ENCODE measurements at regions not wholly inside any gene's neighbourhood (a gene's known extent, or its start where the extent isn't known, plus 50 kb on each side); places are given as distances from the start of the nearest gene placed in this dataset.
A peak's percentile ranks its signal among the peaks of the same experiment; 100 is the strongest.

DNA sequence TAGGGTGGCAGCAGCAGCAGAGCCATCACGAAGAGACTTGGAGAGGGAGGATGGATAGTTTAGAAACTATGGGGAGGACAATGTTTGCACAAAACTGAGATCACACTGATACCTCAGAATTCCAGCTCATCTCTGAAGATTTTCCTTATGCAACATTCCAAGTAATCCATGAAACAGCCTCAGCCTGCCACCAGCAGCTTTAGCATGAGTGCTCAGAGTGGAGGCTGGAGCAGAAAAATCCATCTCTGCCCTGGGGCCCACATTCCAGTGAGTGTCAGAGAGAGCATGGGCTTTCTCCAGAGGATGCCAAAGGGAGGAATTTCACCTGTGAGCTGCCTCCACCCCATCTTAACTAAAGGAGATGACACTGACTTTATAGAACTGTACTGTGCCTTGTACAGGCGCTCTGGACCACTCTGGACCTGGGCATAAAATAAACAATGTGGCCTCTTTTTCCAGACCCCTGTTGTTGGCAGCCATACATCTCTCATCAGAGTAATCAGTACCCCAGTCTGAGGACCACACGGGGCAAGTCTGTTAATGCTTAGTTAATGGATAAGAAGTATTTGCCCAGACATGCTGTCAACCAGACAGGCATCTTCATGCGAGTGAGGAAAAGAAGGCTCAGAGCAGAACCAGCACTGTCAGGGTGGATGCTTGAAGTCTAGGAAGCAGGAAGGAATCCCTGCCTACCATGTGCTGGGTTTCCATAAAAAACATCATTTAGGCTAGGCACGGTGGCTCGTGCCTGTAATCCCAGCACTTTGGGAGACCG, 440.9 kb downstream of the ENC1 start:
- ATAC-seq (no peak), DNase-seq (peak; percentile 46)
- Histone ChIP-seq H3K4me1 (ENCODE audit: insufficient read depth, low read length) (peaks cover 22% of the 10 kb centered on the region), H3K9me3 (ENCODE audit: low read length) (no peaks in the 10 kb centered on the region), H3K27ac (ENCODE audit: low read length) (no peak overlapping the region), H3K4me2 (ENCODE audit: low read length) (no peak overlapping the region), H3K27me3 (ENCODE audit: low read length) (no peaks in the 10 kb centered on the region), H3K9me2 (replicated peaks; ENCODE audit: low read length) (no peaks in the 10 kb centered on the region), H2AFZ (ENCODE audit: low read length) (no peak overlapping the region), H3K9ac (ENCODE audit: low read length) (no peak overlapping the region), H4K20me1 (ENCODE audit: low read length) (no peaks in the 10 kb centered on the region), H3K36me3 (ENCODE audit: low read depth, low read length) (no peaks in the 10 kb centered on the region), H3K4me3 (ENCODE audit: low read length) (no peak overlapping the region), H3K79me2 (ENCODE audit: low read length) (no peaks in the 10 kb centered on the region), H3F3A (ENCODE audit: low read length, unreplicated experiment) (no peaks in the 10 kb centered on the region)
- POLR2A ChIA-PET (ENCODE audit: unreplicated experiment) = no interaction called here
- intact Hi-C loops (cut with micrococcal nuclease) = loop anchor here (5.0 kb wide), 1 partner anchor 32 kb away; no protein-coding TSS in a partner anchor
- BruUV-seq (replicated peaks) = no TSS peak
- TF ChIP-seq, protein P1, sequence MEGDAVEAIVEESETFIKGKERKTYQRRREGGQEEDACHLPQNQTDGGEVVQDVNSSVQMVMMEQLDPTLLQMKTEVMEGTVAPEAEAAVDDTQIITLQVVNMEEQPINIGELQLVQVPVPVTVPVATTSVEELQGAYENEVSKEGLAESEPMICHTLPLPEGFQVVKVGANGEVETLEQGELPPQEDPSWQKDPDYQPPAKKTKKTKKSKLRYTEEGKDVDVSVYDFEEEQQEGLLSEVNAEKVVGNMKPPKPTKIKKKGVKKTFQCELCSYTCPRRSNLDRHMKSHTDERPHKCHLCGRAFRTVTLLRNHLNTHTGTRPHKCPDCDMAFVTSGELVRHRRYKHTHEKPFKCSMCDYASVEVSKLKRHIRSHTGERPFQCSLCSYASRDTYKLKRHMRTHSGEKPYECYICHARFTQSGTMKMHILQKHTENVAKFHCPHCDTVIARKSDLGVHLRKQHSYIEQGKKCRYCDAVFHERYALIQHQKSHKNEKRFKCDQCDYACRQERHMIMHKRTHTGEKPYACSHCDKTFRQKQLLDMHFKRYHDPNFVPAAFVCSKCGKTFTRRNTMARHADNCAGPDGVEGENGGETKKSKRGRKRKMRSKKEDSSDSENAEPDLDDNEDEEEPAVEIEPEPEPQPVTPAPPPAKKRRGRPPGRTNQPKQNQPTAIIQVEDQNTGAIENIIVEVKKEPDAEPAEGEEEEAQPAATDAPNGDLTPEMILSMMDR (conservative IDR thresholded peaks at IDR 0.05; ENCODE audit: low read depth, low read length) = no peak
- TF ChIP-seq EZH2phosphoT487 (IDR thresholded peaks at IDR 0.05; ENCODE audit: borderline replicate concordance, low read length) = no peak
- TF ChIP-seq EZH2 (IDR thresholded peaks at IDR 0.05; ENCODE audit: low read length, unreplicated experiment) = no peak
- CTCF ChIA-PET = no interaction called here

DNA sequence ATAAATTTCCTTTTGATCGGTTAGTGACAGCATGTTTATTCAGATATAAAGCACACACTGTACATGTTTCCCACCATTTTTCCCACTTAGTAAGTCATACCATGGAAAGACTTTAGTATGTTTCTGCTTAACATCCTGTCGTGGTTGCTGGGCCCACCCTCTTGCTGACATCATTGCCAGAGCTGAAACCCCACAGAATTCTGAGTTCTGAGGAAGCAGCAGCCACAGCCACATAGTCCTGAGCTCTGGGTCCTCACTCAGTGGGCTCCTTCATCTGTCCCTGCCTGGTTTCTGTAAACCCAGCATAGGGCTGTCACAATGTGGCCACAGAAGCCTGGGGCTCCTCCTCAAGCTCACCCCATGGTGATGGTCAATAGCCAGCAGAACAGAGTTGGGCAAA, 441.5 kb downstream of the ENC1 start:
- no peaks in the 10 kb centered on the region for H3K9me3 ChIP-seq (ENCODE audit: low read length)

DNA sequence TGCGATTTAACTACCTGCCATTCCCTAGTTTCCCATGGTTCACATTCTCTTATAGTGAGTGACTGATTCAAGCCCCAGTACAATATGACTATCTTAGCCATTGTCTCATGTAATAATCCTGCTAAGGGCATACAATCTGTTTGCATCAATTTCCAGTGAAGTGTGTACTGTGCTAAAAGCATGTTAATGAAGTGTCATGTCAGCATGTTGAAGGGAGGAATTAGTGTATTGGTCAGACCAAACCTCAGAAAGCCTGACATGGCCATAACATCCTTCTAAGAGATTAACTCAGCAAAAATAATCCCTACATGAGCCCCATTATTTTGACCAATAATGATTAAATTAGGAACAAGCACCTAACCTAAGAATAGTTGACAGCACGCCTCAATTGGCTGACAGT, 442.4 kb downstream of the ENC1 start:
- no peak overlapping the region for H3K27ac ChIP-seq (ENCODE audit: low read length)
- H3K9ac ChIP-seq (ENCODE audit: low read length) = no peak overlapping the region
- ChIA-PET POLR2A (ENCODE audit: unreplicated experiment) (no interaction called here), CTCF (no interaction called here)
- no peaks in the 10 kb centered on the region for H3K27me3 ChIP-seq (ENCODE audit: low read length)
- ATAC-seq (no peak), DNase-seq (no peak)
- no TSS peak for BruUV-seq (replicated peaks)
- H3K9me3 ChIP-seq (ENCODE audit: low read length) = no peaks in the 10 kb centered on the region
- no peaks in the 10 kb centered on the region for H3K9me2 ChIP-seq (replicated peaks; ENCODE audit: low read length)
- intact Hi-C loops (cut with micrococcal nuclease) = no loop called here
- H4K20me1 ChIP-seq (ENCODE audit: low read length) = no peaks in the 10 kb centered on the region
- H3F3A ChIP-seq (ENCODE audit: low read length, unreplicated experiment) = no peaks in the 10 kb centered on the region
- H3K4me3 ChIP-seq (ENCODE audit: low read length) = no peak overlapping the region
- no peaks in the 10 kb centered on the region for H3K79me2 ChIP-seq (ENCODE audit: low read length)
- no peak overlapping the region for H2AFZ ChIP-seq (ENCODE audit: low read length)
- TF ChIP-seq, protein P1 (conservative IDR thresholded peaks at IDR 0.05; ENCODE audit: low read depth, low read length) = no peak
- TF ChIP-seq EZH2 (IDR thresholded peaks at IDR 0.05; ENCODE audit: low read length, unreplicated experiment) (no peak), EZH2phosphoT487 (IDR thresholded peaks at IDR 0.05; ENCODE audit: borderline replicate concordance, low read length) (no peak)
- H3K4me2 ChIP-seq (ENCODE audit: low read length) = no peak overlapping the region
- H3K4me1 ChIP-seq (ENCODE audit: insufficient read depth, low read length) = peaks cover 22% of the 10 kb centered on the region
- H3K36me3 ChIP-seq (ENCODE audit: low read depth, low read length) = no peaks in the 10 kb centered on the region

More for the DNA sequence above, 441.5 kb downstream of the ENC1 start:
- H4K20me1 ChIP-seq (ENCODE audit: low read length) = no peaks in the 10 kb centered on the region
- H3K4me1 ChIP-seq (ENCODE audit: insufficient read depth, low read length) = peaks cover 22% of the 10 kb centered on the region
- no peak for DNase-seq
- POLR2A ChIA-PET (ENCODE audit: unreplicated experiment) = no interaction called here
- TF ChIP-seq EZH2phosphoT487 (IDR thresholded peaks at IDR 0.05; ENCODE audit: borderline replicate concordance, low read length) (no peak), EZH2 (IDR thresholded peaks at IDR 0.05; ENCODE audit: low read length, unreplicated experiment) (no peak)
- TF ChIP-seq, protein P1 (conservative IDR thresholded peaks at IDR 0.05; ENCODE audit: low read depth, low read length) = no peak
- no peak overlapping the region for H3K4me3 ChIP-seq (ENCODE audit: low read length)
- ATAC-seq = no peak
- intact Hi-C loops (cut with micrococcal nuclease) = no loop called here
- H3K4me2 ChIP-seq (ENCODE audit: low read length) = no peak overlapping the region
- H3K27me3 ChIP-seq (ENCODE audit: low read length) = no peaks in the 10 kb centered on the region
- no TSS peak for BruUV-seq (replicated peaks)
- H3K27ac ChIP-seq (ENCODE audit: low read length) = no peak overlapping the region
- no peaks in the 10 kb centered on the region for H3K9me2 ChIP-seq (replicated peaks; ENCODE audit: low read length)
- H3K79me2 ChIP-seq (ENCODE audit: low read length) = no peaks in the 10 kb centered on the region
- no peak overlapping the region for H2AFZ ChIP-seq (ENCODE audit: low read length)
- H3F3A ChIP-seq (ENCODE audit: low read length, unreplicated experiment) = no peaks in the 10 kb centered on the region
- CTCF ChIA-PET = no interaction called here
- H3K9ac ChIP-seq (ENCODE audit: low read length) = no peak overlapping the region
- H3K36me3 ChIP-seq (ENCODE audit: low read depth, low read length) = no peaks in the 10 kb centered on the region
